OCI-LY3 (cell line): ENCODE measurements at regions not wholly inside any gene's neighbourhood (a gene's known extent, or its start where the extent isn't known, plus 50 kb on each side); places are given as distances from the start of the nearest gene placed in this dataset.

Source experiments
- H2AFZ ChIP-seq: fragments of 200-600, 300-600 bp; shearing (Covaris generic); 2 replicates; pipeline ENCODE4 v1.6.0; 2014; ENCODE audit warnings: antibody characterized with exemption, low read depth, low read length
- H3K27ac ChIP-seq: fragments of 200-600, 300-600 bp; sonication (generic); 2 replicates; pipeline ENCODE4 v1.5.1; 2014; ENCODE audit warnings: mild to moderate bottlenecking, low read length, moderate library complexity, mixed read lengths
- H3K27me3 ChIP-seq: fragments of 200-600, 300-600 bp; sonication (generic); 2 replicates; pipeline ENCODE4 v1.6.1; 2014; ENCODE audit warnings: low read depth, low read length, mixed read lengths
- H3K36me3 ChIP-seq: fragments of 200-600, 300-600 bp; sonication (generic); replicated peaks from 2 replicates; pipeline ENCODE3; 2014; ENCODE audit warnings: low read depth, low read length, mixed read lengths
- H3K4me1 ChIP-seq: fragments of 300-600, 200-600 bp; sonication (generic); 2 replicates; pipeline ENCODE4 v1.6.1; 2014; ENCODE audit warnings: low read length, mixed read lengths
- H3K4me2 ChIP-seq: fragments of 200-600, 300-600 bp; sonication (generic); 2 replicates; pipeline ENCODE4 v1.6.1; 2014; ENCODE audit warnings: low read length, mixed read lengths
- H3K4me3 ChIP-seq: fragments of 300-600, 200-600 bp; sonication (generic); 2 replicates; pipeline ENCODE4 v1.5.1; 2014; ENCODE audit warnings: antibody characterized with exemption, mild to moderate bottlenecking, low read length, moderate library complexity
- H3K79me2 ChIP-seq: fragments of 300-600, 200-600 bp; shearing (Covaris generic); 2 replicates; pipeline ENCODE4 v1.6.1; 2014; ENCODE audit warnings: mild to moderate bottlenecking, low read length, mixed read lengths
- H3K9ac ChIP-seq: fragments of 300-600, 200-600 bp; shearing (Covaris generic); 2 replicates; pipeline ENCODE4 v1.6.0; 2014; ENCODE audit warnings: mild to moderate bottlenecking, low read length, moderate library complexity
- H3K9me3 ChIP-seq: fragments of 200-600, 300-600 bp; shearing (Covaris generic); 2 replicates; pipeline ENCODE4 v1.6.1; 2014; ENCODE audit warnings: low read length, mixed read lengths; ENCODE audit not compliant: insufficient read depth
- H4K20me1 ChIP-seq: fragments of 200-600, 300-600 bp; sonication (generic); 2 replicates; pipeline ENCODE4 v1.6.1; 2016; ENCODE audit warnings: low read length, mixed read lengths; ENCODE audit not compliant: insufficient read depth
- EZH2phosphoT487 ChIP-seq: fragments of 200-600 bp; shearing (Covaris generic); IDR thresholded peaks from 2 replicates; pipeline ENCODE4 v1.6.1; 2018; ENCODE audit warnings: antibody characterized with exemption, mixed run types, low read depth
- TF ChIP-seq, protein P1 (sequence below): fragments of 200-600, 300-600 bp; sonication (generic); IDR thresholded peaks from 2 replicates; pipeline ENCODE4 v1.5.1; 2014; ENCODE audit warnings: antibody characterized with exemption, low read length, low read depth

DNA sequence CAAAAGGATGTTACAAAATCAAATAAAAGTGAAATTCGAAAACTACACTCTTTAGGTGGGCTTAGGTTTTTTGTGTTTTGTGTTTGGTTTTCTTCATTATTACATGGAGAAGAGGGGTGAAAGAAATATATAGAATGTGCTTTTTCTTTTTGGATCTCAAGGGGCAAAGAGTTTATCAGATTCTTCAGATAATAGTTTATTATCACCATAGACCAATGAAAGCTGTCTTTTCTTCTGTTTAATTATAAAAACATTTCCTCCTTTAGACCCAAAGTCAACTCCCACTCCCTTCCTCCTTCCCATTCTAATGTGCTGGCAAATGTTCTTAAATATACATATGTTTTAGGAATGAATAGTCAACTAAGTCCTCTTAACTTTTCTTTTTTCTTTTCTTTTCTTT, 167.6 kb downstream of the AKR1D1 start:
- Histone ChIP-seq H3K4me3 (no peak overlapping the region), H3K4me1 (no peaks in the 10 kb centered on the region), H3K9me3 (no peaks in the 10 kb centered on the region), H3K36me3 (no peaks in the 10 kb centered on the region), H3K27me3 (no peaks in the 10 kb centered on the region), H3K4me2 (no peak overlapping the region), H4K20me1 (no peaks in the 10 kb centered on the region), H2AFZ (no peak overlapping the region), H3K27ac (no peak overlapping the region), H3K9ac (no peak overlapping the region), H3K79me2 (no peaks in the 10 kb centered on the region)
- TF ChIP-seq, protein P1, sequence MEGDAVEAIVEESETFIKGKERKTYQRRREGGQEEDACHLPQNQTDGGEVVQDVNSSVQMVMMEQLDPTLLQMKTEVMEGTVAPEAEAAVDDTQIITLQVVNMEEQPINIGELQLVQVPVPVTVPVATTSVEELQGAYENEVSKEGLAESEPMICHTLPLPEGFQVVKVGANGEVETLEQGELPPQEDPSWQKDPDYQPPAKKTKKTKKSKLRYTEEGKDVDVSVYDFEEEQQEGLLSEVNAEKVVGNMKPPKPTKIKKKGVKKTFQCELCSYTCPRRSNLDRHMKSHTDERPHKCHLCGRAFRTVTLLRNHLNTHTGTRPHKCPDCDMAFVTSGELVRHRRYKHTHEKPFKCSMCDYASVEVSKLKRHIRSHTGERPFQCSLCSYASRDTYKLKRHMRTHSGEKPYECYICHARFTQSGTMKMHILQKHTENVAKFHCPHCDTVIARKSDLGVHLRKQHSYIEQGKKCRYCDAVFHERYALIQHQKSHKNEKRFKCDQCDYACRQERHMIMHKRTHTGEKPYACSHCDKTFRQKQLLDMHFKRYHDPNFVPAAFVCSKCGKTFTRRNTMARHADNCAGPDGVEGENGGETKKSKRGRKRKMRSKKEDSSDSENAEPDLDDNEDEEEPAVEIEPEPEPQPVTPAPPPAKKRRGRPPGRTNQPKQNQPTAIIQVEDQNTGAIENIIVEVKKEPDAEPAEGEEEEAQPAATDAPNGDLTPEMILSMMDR, result no peak
- no peak for TF ChIP-seq EZH2phosphoT487

DNA sequence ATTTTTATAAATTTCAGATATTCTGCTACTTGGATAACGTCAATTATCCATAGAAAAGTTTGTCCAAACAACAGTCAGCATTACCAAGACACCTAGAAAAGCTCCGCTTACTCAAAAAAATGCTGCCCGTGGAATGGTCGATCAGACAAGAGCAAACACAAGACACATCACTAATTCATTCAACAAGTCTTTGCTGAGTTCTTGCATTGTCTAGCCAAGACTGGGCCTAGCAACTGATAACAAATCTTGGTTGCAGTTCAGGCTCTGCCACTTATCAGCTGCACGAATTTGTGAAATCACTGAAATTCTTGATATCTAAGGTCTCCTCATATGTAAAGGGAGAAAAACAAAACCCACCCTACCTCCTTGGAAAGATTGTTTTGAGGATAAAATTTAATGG, 168.3 kb downstream of the AKR1D1 start:
- H3K9me3 ChIP-seq, result no peaks in the 10 kb centered on the region
- H3K27me3 ChIP-seq, result no peaks in the 10 kb centered on the region
- no peak overlapping the region for H2AFZ ChIP-seq
- no peak overlapping the region for H3K27ac ChIP-seq
- no peaks in the 10 kb centered on the region for H4K20me1 ChIP-seq
- no peak overlapping the region for H3K9ac ChIP-seq
- no peak for TF ChIP-seq EZH2phosphoT487
- TF ChIP-seq, protein P1, result no peak
- H3K36me3 ChIP-seq, result no peaks in the 10 kb centered on the region
- H3K79me2 ChIP-seq, result no peaks in the 10 kb centered on the region
- no peak overlapping the region for H3K4me3 ChIP-seq
- no peak overlapping the region for H3K4me2 ChIP-seq
- H3K4me1 ChIP-seq, result no peaks in the 10 kb centered on the region

DNA sequence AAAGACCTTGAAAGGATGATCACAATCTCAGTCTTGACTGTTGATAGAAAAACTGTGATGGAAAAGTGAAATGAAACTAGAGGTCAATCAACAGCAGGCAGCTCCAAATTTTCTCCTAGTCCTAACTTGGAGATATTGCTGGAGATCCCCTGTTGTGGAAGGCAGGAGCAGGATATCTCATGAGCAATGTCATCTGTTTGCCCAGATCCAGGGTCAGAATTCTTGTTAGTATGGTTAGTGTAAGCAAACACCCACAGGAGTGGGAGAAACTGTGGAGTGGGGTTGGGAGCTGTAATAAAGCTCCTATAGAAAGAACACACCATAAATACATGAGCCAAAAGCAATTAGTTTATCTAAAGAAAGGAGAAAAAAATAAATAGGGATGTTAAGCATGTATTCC, 169.0 kb downstream of the AKR1D1 start:
- Histone ChIP-seq H3K9ac (no peak overlapping the region), H3K4me2 (no peak overlapping the region), H4K20me1 (no peaks in the 10 kb centered on the region), H3K9me3 (no peaks in the 10 kb centered on the region), H3K79me2 (no peaks in the 10 kb centered on the region), H2AFZ (no peak overlapping the region), H3K36me3 (no peaks in the 10 kb centered on the region), H3K27ac (no peak overlapping the region), H3K4me3 (no peak overlapping the region), H3K4me1 (no peaks in the 10 kb centered on the region), H3K27me3 (no peaks in the 10 kb centered on the region)
- no peak for TF ChIP-seq EZH2phosphoT487
- TF ChIP-seq, protein P1, result no peak

DNA sequence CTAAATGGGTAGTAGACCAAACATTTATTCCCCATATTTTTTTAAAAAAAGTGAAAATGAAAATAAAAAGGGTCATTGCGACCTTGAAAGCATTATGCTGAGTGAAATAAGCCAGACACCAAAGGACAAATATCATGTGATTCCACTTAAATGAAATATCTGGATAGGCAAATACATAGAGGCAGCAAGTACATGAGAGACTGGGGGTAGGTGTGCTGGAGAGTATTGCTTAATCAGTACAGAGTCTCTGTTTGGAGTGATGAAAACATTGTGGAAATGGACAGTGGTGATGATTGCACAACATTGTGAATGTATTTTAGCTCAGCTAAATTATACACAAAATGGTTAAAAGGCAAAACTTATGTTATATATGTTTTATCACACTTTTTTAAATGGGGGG, 169.4 kb downstream of the AKR1D1 start:
- no peak overlapping the region for H3K4me2 ChIP-seq
- no peaks in the 10 kb centered on the region for H3K27me3 ChIP-seq
- H3K36me3 ChIP-seq, result no peaks in the 10 kb centered on the region
- no peaks in the 10 kb centered on the region for H3K9me3 ChIP-seq
- no peaks in the 10 kb centered on the region for H3K4me1 ChIP-seq
- H3K27ac ChIP-seq, result no peak overlapping the region
- no peak overlapping the region for H2AFZ ChIP-seq
- no peak overlapping the region for H3K9ac ChIP-seq
- H4K20me1 ChIP-seq, result no peaks in the 10 kb centered on the region
- H3K4me3 ChIP-seq, result no peak overlapping the region
- H3K79me2 ChIP-seq, result no peaks in the 10 kb centered on the region
- no peak for TF ChIP-seq EZH2phosphoT487
- TF ChIP-seq, protein P1, result no peak
